ENCODE measurements at regions not wholly inside any gene's neighbourhood (a gene's known extent, or its start where the extent isn't known, plus 50 kb on each side); places are given as distances from the start of the nearest gene placed in this dataset.

GRCh38 chr1:73401666-73402065 lies 796.3 kb downstream of the LRRIQ3 start:
- no peak for TF ChIP-seq CTCF (IDR thresholded peaks at IDR 0.05)
- no peak for TF ChIP-seq POLR2AphosphoS5 (IDR thresholded peaks at IDR 0.05)
- no peak for TF ChIP-seq POLR2A (IDR thresholded peaks at IDR 0.05)

Data from sigmoid colon (tissue), 4 donors.